ENCODE measurements at regions not wholly inside any gene's neighbourhood (a gene's known extent, or its start where the extent isn't known, plus 50 kb on each side); places are given as distances from the start of the nearest gene placed in this dataset.
"Not testable (repeated sequence)": the region's sequence is repeated elsewhere in the genome, so short reads cannot be mapped to it uniquely, and the experiment has no call there.

GRCh38 chr1:91148641-91149069 lies 126.8 kb upstream of the ZNF644 start:
- DNase-seq, result no peak

DNA sequence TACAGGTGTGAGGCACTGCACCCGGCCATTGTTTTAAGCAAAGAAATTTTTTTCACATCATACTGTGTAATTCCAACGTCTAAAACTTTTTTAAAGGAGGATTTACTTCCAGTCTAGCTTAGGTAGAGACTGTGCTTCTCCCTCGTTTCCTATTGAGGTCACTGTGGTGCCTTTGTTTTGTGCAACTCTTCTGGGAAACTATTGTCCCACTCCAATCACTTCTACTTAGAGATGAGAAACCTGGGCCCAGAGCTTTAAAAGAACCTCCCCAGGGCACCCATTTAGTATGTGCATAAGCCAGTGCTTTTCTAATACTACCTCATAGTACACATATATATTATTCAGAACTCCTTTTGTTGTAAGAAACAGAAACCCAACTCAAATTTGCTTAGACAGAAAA lies 120.0 kb upstream of the ZNF644 start:
- no peak for DNase-seq

DNA sequence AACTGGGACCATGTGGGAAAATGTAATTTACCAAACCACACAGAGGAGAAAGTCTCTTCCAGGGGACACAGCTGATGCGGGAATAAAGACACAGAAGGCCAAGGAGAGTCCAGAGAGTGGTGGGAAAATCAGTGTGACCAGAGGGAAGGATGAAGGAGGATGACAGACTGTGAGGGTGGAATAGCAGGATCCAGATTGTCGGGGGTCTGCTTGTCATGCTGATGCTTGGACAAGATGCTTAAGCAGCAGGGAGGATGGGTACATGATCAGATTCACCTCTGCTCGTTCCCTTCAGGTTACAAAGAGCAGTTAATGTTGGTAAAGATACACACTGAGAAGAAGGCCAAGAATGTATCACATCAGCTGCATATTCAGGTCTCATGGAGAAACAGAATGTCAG lies 117.1 kb upstream of the ZNF644 start:
- DNase-seq, result no peak

DNA sequence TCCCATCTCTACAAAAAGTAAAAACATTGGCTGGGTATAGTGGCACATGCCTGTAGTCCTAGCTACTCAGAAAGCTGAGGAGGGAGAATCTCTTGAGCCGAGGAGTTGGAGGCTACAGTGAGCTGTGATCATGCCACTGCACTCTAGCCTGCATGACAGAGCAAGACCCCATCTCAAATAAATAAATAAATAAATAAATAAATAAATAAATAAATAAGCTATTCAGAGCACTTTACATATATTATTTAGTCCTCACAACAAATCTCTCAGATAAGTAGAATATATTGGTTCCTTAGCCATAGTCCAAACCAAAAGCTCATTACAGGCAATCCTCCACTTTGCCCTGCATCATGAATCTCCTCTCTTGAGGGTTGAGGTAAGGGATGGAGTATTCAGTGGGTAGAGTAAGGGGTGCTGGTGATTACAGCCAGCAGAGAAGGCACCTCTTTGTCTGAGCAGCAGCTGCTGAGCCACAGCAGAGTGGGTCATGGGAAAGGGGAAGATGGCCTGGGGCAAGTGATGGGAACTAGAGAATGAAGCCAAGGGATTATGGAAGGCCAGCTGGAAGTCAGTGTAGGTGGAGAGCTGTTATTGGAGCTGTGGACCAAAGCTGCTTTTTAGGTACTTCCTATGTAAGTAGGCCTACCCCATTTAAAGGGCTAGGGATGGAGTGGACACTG lies 115.5 kb upstream of the ZNF644 start:
- DNase-seq, result no peak

GRCh38 chr1:91135799-91136198 lies 114.0 kb upstream of the ZNF644 start:
- DNase-seq, result no peak

GRCh38 chr1:91133248-91133647 lies 111.4 kb upstream of the ZNF644 start:
- no peak for DNase-seq

DNA sequence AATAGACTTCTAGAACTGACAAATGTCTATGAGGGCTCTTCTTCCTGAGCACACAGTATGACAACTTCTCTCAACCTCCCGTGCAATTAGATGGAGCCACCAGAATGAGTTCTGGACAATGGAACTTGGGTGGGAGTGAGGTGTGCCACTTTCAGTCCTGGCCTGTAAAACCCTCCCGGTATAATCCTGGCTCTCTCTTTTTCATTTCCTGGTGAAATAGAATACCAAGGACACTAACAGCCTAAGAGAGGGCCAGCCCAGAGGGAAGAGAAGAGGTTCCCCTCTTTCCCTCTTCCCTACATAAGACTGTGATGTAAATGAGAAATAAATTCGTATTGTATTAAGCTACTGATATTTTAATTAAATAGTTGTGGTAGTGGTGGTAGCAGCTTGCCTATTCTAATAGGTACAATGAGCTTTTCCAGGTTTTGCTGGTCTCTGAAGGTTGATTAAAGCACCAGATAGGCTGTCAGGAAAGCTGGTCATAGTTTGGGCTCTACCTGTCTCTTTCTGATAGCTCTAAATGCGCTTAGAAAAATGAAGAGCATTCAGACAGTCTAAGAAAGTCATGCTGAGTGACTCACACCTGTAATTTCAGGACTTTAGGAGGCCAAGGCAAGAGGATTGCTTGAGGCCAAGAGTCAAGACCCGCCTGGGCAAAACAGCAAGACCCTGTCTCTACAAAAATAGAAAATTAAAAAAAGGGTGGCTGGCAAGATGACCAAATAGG lies 108.6 kb upstream of the ZNF644 start:
- no peak for DNase-seq

- DNase-seq, result no peak
Measured at GRCh38 chr1:91129458-91129857, 107.6 kb upstream of the ZNF644 start.

DNA sequence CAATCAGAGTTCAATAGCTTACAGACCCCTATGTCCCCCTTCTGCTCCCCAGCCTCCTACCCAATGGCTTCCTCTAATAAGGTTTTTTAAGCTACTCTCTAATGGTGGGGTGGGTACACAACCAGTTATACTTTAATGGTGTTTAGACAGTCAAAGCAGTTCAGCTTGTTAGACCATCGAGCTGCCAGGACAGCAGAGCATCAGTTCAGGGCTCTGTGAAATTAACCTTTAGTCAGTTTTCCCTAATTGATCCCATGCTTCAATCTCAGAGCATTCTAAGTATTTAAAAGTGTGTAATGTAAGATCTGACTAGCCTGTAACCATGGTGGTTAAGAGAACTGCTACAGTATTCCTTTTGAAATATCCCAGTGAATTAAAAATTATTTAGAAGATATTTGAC lies 107.2 kb upstream of the ZNF644 start:
- no peak for DNase-seq

GRCh38 chr1:91124989-91125417 lies 103.2 kb upstream of the ZNF644 start:
- DNase-seq, result peak; percentile 2

- no peak for DNase-seq
Measured at GRCh38 chr1:91124290-91124985, 102.6 kb upstream of the ZNF644 start.

DNA sequence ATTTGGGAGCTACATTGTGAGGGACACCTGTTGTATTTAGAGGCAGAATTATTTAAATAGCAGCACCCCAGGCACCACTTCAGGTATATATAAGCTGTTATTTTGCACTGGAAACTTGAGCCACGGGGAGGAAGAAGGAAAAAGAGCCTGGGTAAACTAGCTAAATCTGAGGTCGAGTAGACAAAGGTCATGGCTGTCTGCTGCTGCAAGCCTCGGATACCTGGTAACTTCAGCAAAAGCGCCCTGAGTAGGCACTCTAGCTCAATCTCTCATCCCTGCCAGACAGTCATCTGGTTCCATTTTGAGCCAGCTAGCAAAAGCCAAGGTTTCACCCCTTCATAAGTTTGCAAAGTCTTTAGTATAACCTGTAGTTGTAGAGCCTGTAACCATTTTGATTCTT lies 101.9 kb upstream of the ZNF644 start:
- no peak for DNase-seq

GRCh38 chr1:91123319-91123718 lies 101.5 kb upstream of the ZNF644 start:
- no peak for DNase-seq

DNA sequence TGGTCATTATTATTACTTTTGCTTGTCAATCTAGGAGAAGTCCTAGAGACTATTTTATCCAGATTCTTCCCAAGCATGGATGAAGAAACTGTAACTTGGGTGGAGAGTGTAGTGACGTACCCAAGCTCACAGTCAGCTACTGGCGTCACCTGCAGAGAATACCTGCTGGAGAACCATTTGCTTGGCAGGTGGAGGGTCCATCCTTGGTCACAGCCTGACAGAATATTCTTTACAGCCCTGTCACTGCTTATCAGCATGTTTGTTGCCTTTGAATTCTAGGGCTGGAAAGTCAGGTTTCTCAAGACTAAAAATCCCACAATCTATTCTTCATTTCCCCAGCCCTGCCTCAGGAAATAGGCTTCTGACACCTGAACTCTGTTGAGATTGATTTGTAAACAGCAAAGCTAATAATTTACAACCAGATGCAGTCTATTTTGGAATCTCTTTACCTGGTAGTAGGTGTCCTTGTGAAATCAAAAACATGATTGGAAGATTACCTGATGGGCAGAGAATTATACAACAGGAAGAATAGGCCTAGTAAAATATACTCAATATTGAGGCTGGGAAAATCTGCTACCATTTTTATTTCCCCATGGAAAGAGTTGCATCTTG lies 100.4 kb upstream of the ZNF644 start:
- DNase-seq, result no peak

- DNase-seq, result no peak
Measured at GRCh38 chr1:91121366-91121765, 99.5 kb upstream of the ZNF644 start.

DNA sequence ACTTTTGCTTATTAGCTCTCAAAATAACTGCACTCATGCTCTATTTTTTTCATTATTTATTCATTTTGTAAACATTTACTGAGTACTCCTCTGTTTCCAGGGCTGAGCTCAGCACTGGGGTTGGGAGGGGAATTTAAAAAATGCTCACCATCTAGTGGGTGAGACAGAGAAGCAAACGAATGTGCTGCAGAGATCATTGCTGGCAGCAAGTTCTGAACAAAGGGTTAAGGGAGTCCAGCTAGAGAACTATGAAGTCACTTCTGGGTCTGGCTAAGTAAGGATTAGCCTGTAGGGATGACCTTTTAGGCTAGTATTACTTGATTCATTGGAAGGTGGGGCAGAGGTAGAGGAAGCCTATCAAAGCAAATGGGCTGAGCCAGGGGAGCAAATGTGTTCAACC lies 99.1 kb upstream of the ZNF644 start:
- DNase-seq, result no peak

GRCh38 chr1:91120421-91120820 lies 98.6 kb upstream of the ZNF644 start:
- DNase-seq, result no peak

- no peak for DNase-seq
Measured at GRCh38 chr1:91104712-91105111, 82.9 kb upstream of the ZNF644 start.

DNA sequence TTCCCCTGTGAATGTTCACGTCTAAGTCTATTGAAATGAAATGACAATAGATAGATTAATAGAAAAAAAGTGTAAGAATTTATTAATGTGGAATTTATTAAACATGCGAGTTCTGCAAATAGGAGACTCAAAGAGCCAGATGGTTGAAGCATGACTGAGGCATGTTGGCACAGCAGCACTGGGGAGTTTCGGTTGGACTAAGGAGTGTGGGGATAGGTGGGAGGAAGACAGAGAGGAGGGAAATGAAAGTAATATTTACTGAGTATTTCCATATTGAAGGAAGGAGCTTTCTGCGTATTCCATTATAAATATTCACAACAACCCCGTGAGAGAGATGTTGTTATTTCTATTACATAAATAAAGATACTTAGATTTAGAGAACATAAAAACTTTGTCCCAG lies 79.5 kb upstream of the ZNF644 start:
- DNase-seq, result no peak

DNA sequence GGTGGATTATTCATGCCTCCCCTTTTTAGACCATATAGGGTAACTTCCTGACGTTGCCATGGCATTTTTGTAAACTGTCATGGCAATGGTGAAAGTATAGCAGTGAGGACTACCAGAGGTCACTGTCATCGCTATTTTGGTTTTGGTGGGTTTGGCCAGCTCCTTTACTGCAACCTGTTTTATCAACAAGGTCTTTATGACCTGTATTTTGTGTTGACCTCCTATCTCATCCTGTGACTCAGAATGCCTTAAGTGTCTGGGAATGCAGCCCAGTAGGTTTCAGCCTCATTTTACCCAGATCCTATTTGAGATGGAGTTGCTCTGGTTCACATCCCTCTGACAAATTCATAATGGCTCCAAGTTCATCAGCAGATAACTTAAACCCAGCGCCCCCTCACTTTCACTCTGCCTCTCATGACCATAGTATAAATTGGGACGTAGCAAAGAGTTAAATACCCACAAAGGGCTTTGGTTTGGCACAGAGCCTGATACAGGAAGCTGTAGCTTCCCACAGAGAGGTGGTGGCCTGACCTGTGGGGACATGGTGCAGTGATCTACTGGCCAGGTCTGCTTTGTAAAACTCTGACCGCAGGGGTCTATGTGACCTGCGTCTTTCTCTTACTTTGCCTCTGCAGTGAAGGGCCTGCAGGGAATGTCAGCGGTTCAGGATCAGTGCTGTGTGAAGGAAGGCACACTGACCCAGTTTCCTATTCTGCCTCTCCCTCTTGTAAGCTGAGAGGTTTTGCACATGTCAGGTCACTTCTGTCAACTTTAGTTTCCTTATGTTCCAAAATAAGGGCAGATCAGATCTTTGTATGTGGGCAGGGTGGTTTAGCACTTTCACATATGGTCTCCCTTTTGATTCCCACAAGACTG lies 78.1 kb upstream of the ZNF644 start:
- no peak for DNase-seq

DNA sequence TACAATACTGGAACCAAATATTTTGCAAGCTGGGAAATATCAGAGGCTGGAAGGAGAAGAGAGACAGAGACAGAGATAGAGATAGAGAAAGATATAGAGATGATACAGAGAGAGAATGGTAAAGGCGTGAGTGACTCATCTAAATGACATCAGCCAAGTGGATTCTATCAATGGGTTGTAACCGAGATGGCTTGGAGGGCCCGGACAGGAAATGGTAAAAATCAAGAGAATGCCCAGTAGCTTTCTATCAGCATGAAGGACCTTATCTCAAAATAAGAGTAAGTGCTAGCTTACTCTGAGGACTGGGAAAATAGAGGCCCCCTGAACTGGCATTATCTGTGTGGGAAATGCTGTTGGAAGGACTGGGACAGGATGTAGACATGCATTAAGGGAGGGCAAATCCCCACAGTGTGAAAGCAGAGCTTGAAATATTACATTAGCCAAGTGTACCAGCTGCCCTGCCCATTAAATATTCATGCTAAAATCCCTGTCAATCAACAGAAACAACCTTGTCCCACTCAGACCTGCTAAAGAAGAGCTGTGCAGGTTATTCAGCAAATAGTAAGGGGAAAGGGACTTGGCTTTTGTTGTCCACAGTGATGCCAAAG lies 76.6 kb upstream of the ZNF644 start:
- peak; percentile 11 for DNase-seq

- DNase-seq, result not testable (repeated sequence)
Measured at GRCh38 chr1:91095321-91095720, 73.5 kb upstream of the ZNF644 start.
